NCI-H2081 (cell line): ENCODE measurements at regions not wholly inside any gene's neighbourhood (a gene's known extent, or its start where the extent isn't known, plus 50 kb on each side); places are given as distances from the start of the nearest gene placed in this dataset.

Source experiments
- DNase-seq, 2 experiments: peaks; one replicate each; lab custom pipeline; 2025; lab: John Stamatoyannopoulos, UW

GRCh38 chr2:64704161-64704560, 50.4 kb upstream of the SERTAD2 start:
- no peak for DNase-seq

- no peak for DNase-seq
Measured at GRCh38 chr2:64704996-64705395, 51.3 kb upstream of the SERTAD2 start.

GRCh38 chr2:64707276-64707675, 53.6 kb upstream of the SERTAD2 start:
- DNase-seq: no peak

- DNase-seq: no peak
Measured at GRCh38 chr2:64708829-64709228, 55.1 kb upstream of the SERTAD2 start.

GRCh38 chr2:64711252-64711800, 57.6 kb upstream of the SERTAD2 start:
- DNase-seq: no peak

- DNase-seq: no peak
Measured at GRCh38 chr2:64713686-64714085, 60.0 kb upstream of the SERTAD2 start.

GRCh38 chr2:64716569-64716968, 62.9 kb upstream of the SERTAD2 start:
- DNase-seq: no peak

GRCh38 chr2:64718250-64718885, 64.7 kb upstream of the SERTAD2 start:
- no peak for DNase-seq

GRCh38 chr2:64720535-64721319, 67.0 kb upstream of the SERTAD2 start:
- DNase-seq: no peak

GRCh38 chr2:64721320-64721623, 67.6 kb upstream of the SERTAD2 start:
- no peak for DNase-seq

GRCh38 chr2:64722291-64723044, 68.8 kb upstream of the SERTAD2 start:
- DNase-seq: no peak

GRCh38 chr2:64727013-64727767, 73.5 kb upstream of the SERTAD2 start:
- DNase-seq: no peak

GRCh38 chr2:64727843-64728463, 74.2 kb upstream of the SERTAD2 start:
- DNase-seq: no peak

GRCh38 chr2:64730551-64731262, 77.0 kb upstream of the SERTAD2 start:
- DNase-seq: peak; percentile 55 to 85

- DNase-seq: no peak
Measured at GRCh38 chr2:64731263-64731643, 77.5 kb upstream of the SERTAD2 start.

- DNase-seq: no peak
Measured at GRCh38 chr2:64731746-64732145, 78.0 kb upstream of the SERTAD2 start.

GRCh38 chr2:64732146-64732545, 78.4 kb upstream of the SERTAD2 start:
- DNase-seq: no peak

GRCh38 chr2:64735504-64735903, 81.8 kb upstream of the SERTAD2 start:
- DNase-seq: no peak

GRCh38 chr2:64737547-64737946, 83.8 kb upstream of the SERTAD2 start:
- DNase-seq: no peak

GRCh38 chr2:64738026-64738425, 84.3 kb upstream of the SERTAD2 start:
- no peak for DNase-seq

- DNase-seq: no peak
Measured at GRCh38 chr2:64742678-64743077, 89.0 kb upstream of the SERTAD2 start.
